Spleen (tissue), 11 donors: ENCODE measurements at regions not wholly inside any gene's neighbourhood (a gene's known extent, or its start where the extent isn't known, plus 50 kb on each side); places are given as distances from the start of the nearest gene placed in this dataset.
"Not testable (repeated sequence)": the region's sequence is repeated elsewhere in the genome, so short reads cannot be mapped to it uniquely, and the experiment has no call there.

ENCODE experiments used
- DNase-seq: peaks from one replicate; pipeline ENCODE4 v3.0.0-alpha.2; 2020
- H3K27ac ChIP-seq, 8 donors: fragments of 200-600 bp; sonication (generic) in 7 of 8; 1 replicate in 4 of 8; 2 replicates in 4 of 8; pipeline versions ENCODE4 v1.5.0 to v1.8.0; 2016 to 2021; ENCODE audit warnings: inconsistent platforms in 4 of 8, mild to moderate bottlenecking in 4 of 8, moderate library complexity in 1 of 8
- H3K27me3 ChIP-seq, 7 donors: fragments of 200-600 bp; sonication (generic) in 6 of 7; replicated peaks in 1 of 7; 1 replicate in 4 of 7; 2 replicates in 3 of 7; pipeline versions ENCODE4 v1.5.0 to v1.8.0; 2016 to 2021; ENCODE audit warnings: inconsistent platforms in 3 of 7, mild to moderate bottlenecking in 1 of 7
- H3K36me3 ChIP-seq, 6 donors: fragments of 200-600 bp; sonication (generic) in 5 of 6; 1 replicate in 4 of 6; 2 replicates in 2 of 6; pipeline versions ENCODE4 v1.5.0 to v1.8.0; 2016 to 2021; ENCODE audit warnings: inconsistent platforms in 2 of 6
- H3K4me1 ChIP-seq, 6 donors: fragments of 200-600 bp; sonication (generic) in 5 of 6; 1 replicate in 3 of 6; 2 replicates in 3 of 6; pipeline versions ENCODE4 v1.5.0 to v1.8.0; 2016 to 2021; ENCODE audit warnings: inconsistent platforms in 3 of 6
- H3K4me3 ChIP-seq, 8 donors: fragments of 200-600 bp; sonication (generic) in 7 of 8; 1 replicate in 4 of 8; 2 replicates in 4 of 8; pipeline versions ENCODE4 v1.5.0 to v1.8.0; 2016 to 2021; ENCODE audit warnings: inconsistent platforms in 4 of 8, mild to moderate bottlenecking in 4 of 8, moderate library complexity in 2 of 8
- H3K9me3 ChIP-seq, 8 donors: fragments of 200-600 bp; sonication (generic) in 7 of 8; 1 replicate in 4 of 8; 2 replicates in 4 of 8; pipeline versions ENCODE4 v1.5.0 to v1.8.0; 2016 to 2021; ENCODE audit warnings: inconsistent platforms in 4 of 8
- POLR2A ChIP-seq, 3 donors: fragments of 450-650 bp; IDR thresholded peaks; one replicate each; pipeline ENCODE4 v1.5.1; 2017; ENCODE audit warnings: antibody characterized with exemption in 3 of 3, mild to moderate bottlenecking in 1 of 3
- POLR2AphosphoS5 ChIP-seq, 3 donors: sonication (generic); formaldehyde crosslinking; IDR thresholded peaks; one replicate each; pipeline ENCODE4 v1.5.1; 2017; ENCODE audit warnings: antibody characterized with exemption in 3 of 3
- WGBS, 5 donors: extraction: QIAGEN DNeasy Blood & Tissue Kit in 3 of 5; methylation state at CpG; one replicate each; pipeline versions ENCODE4 v1.1.5 to v1.1.7; 2013 to 2018; 5-methylcytosine and 5-hydroxymethylcytosine counted together
- intact Hi-C: fragments of 100-400 bp; cut with DNase I; formaldehyde crosslinking; loops from one replicate; pipeline ENCODE4 v1.15.0; 2023; ENCODE audit warnings: low total_unique reads
- TF ChIP-seq, protein P1 (sequence below), 11 experiments: fragments of 200-600 bp in 7 of 11; fragments of 450-650 bp in 4 of 11; sonication (generic) in 4 of 11; IDR thresholded peaks in 8 of 11; conservative IDR thresholded peaks in 3 of 11; 1 replicate in 7 of 11; 2 replicates in 4 of 11; pipeline versions ENCODE4 v1.4.0 to v1.8.0; 2016 to 2021; ENCODE audit warnings: antibody characterized with exemption in 11 of 11, inconsistent platforms in 4 of 11, mild to moderate bottlenecking in 1 of 11
- donor health status: healthy with polysubstance abuse.
- donor health status: DM: no; HTN: no; CAD: no; lungs with moderate emphysema.
- donor health status: DM: no; HTN: no; CAD: no.
- donor health status: Bipolar disorder and iron deficiency.
- donor health status: healthy.
- donor health status: DM: no; HTN: no; CAD: no.
- donor health status: DM: yes; HTN: yes; CAD: no.

DNA sequence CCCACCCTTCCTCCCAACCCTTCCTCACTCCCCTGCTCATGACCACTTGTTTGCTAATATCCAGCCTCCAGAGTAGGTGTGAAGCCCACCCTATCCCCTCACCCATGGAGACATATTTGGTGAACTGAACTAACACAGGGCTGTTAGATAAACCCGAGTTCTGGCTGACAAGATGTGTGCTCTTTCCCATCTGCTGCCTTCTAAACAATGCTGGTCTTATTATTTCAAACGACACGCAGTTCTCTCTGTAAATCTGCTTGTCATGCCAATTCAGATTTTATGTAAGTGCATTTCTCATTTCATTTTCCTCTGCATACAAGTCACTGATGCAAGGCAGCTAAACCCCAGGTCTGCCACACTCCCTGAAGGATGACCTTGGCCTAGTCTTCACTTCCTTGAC, 343.0 kb upstream of the CDH5 start:
- WGBS, 5 donors = 72 to 84% (median 74%) methylated on average over 3 of the region's 3 CpGs
- Histone ChIP-seq H3K27me3 (no peaks in the 10 kb centered on the region), H3K4me3 (no peak overlapping the region), H3K9me3 (peaks cover 0 to 24% (median 7%) of the 10 kb centered on the region in 8 donors), H3K4me1 (peaks cover 0 to 4% (median 0%) of the 10 kb centered on the region in 6 donors), H3K36me3 (no peaks in the 10 kb centered on the region), H3K27ac (no peak overlapping the region)
- DNase-seq = no peak
- TF ChIP-seq POLR2AphosphoS5 (IDR thresholded peaks at IDR 0.05) = no peak
- TF ChIP-seq POLR2A (IDR thresholded peaks at IDR 0.05) = no peak
- TF ChIP-seq, protein P1, sequence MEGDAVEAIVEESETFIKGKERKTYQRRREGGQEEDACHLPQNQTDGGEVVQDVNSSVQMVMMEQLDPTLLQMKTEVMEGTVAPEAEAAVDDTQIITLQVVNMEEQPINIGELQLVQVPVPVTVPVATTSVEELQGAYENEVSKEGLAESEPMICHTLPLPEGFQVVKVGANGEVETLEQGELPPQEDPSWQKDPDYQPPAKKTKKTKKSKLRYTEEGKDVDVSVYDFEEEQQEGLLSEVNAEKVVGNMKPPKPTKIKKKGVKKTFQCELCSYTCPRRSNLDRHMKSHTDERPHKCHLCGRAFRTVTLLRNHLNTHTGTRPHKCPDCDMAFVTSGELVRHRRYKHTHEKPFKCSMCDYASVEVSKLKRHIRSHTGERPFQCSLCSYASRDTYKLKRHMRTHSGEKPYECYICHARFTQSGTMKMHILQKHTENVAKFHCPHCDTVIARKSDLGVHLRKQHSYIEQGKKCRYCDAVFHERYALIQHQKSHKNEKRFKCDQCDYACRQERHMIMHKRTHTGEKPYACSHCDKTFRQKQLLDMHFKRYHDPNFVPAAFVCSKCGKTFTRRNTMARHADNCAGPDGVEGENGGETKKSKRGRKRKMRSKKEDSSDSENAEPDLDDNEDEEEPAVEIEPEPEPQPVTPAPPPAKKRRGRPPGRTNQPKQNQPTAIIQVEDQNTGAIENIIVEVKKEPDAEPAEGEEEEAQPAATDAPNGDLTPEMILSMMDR (IDR thresholded peaks at IDR 0.05 in 8 of 11, conservative IDR thresholded peaks at IDR 0.05 in 3 of 11) = no peak
- intact Hi-C loops = no loop called here

DNA sequence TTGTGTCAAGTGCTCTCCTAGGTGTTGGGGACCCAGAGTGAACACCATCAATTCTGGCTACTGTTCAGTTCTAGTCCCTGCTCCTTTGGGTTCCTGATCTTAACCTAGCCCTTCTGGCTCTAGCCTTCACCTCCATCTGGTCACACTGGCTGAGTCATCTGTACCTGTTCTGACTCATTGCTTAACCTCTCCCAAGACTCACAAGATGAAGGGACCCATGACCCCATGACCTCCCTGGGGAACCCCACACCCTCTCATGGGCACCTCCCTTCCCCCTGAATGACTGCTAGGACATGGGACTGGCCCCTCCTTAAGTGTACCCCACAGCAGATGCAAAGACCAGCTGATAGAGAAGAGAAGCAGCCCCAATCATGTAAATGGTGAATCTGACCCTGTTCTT, 345.8 kb upstream of the CDH5 start:
- TF ChIP-seq POLR2A (IDR thresholded peaks at IDR 0.05) (no peak), POLR2AphosphoS5 (IDR thresholded peaks at IDR 0.05) (no peak)
- TF ChIP-seq, protein P1 (IDR thresholded peaks at IDR 0.05 in 8 of 11, conservative IDR thresholded peaks at IDR 0.05 in 3 of 11) = no peak
- Histone ChIP-seq H3K36me3 (no peaks in the 10 kb centered on the region), H3K27me3 (no peaks in the 10 kb centered on the region), H3K4me1 (no peaks in the 10 kb centered on the region), H3K4me3 (no peak overlapping the region), H3K9me3 (peaks cover 0 to 20% (median 7%) of the 10 kb centered on the region in 8 donors), H3K27ac (no peak overlapping the region)
- intact Hi-C loops = no loop called here
- no peak for DNase-seq

DNA sequence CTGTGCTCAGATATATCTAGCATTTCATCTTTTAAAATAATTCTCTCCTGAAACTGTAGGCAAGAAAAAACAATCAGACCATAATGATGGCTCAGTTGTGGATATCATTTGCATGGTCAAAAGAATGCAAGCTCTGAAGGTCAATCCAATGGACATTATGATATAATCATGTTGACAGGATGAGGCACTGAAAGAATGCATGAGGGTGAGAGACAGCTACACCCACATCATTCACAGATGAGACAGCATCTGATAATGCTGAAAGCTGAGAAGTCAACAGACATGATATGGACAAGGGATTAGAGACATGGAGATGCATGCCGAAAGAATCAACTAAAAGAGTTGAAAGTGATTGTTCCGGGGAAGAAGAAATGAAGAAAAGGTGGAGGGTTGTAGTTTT, 346.4 kb upstream of the CDH5 start:
- intact Hi-C loops = no loop called here
- 70 to 92% (median 86%) methylated on average over 2 of the region's 2 CpGs for WGBS, 5 donors
- Histone ChIP-seq H3K27ac (no peak overlapping the region), H3K4me1 (no peaks in the 10 kb centered on the region), H3K9me3 (peaks cover 0 to 16% (median 5%) of the 10 kb centered on the region in 8 donors), H3K27me3 (no peaks in the 10 kb centered on the region), H3K4me3 (no peak overlapping the region), H3K36me3 (no peaks in the 10 kb centered on the region)
- no peak for DNase-seq
- TF ChIP-seq POLR2AphosphoS5 (IDR thresholded peaks at IDR 0.05) (no peak), POLR2A (IDR thresholded peaks at IDR 0.05) (no peak)
- TF ChIP-seq, protein P1 (IDR thresholded peaks at IDR 0.05 in 8 of 11, conservative IDR thresholded peaks at IDR 0.05 in 3 of 11) = no peak

DNA sequence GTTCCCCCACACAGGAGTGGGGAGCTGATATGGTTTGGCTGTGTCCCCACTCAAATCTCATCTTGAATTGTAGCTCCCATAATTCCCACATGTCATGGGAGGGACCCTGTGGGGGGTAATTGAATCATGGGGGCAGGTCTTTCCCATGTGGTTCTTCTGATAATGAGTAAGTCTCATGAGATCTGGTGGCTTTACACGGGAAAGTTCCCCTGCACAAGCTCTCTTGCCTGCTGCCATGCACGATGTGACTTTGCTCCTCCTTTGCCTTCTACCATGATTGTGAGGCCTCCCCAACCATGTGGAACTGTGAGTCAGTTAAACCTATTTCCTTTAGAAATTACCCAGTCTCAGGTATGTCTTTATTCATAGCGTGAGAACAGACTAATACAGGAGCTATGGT, 347.0 kb upstream of the CDH5 start:
- not testable (repeated sequence) for H3K4me3 ChIP-seq

DNA sequence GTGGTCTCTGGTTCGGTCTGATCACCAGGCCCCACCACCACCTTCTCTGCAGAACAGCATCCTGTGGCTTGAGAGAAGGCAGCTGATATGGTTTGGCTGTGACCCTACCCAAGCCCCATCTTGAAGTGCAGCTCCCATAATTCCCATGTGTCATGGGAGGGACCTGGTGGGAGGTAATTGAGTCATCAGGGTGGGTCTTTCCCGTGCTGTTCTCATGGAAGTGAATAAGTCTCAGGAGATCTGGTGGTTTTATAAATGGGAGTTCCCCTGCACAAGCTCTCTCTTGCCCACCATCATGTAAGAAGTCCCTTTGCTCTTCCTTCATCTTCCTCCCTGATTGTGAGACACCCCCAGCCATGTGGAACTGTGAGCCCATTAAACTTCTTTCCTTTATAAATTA, 352.3 kb upstream of the CDH5 start:
- no peaks in the 10 kb centered on the region for H3K27me3 ChIP-seq
- H3K4me3 ChIP-seq = no peak overlapping the region
- TF ChIP-seq POLR2A (IDR thresholded peaks at IDR 0.05) (no peak), POLR2AphosphoS5 (IDR thresholded peaks at IDR 0.05) (no peak)
- TF ChIP-seq, protein P1 (IDR thresholded peaks at IDR 0.05 in 8 of 11, conservative IDR thresholded peaks at IDR 0.05 in 3 of 11) = no peak
- no peaks in the 10 kb centered on the region for H3K9me3 ChIP-seq
- DNase-seq = no peak
- no peaks in the 10 kb centered on the region for H3K4me1 ChIP-seq
- intact Hi-C loops = no loop called here
- no peak overlapping the region for H3K27ac ChIP-seq
- WGBS, 5 donors = 64 to 82% (median 73%) methylated on average over 2 of the region's 2 CpGs
- no peaks in the 10 kb centered on the region for H3K36me3 ChIP-seq

More for the DNA sequence above, 347.0 kb upstream of the CDH5 start:
- H3K36me3 ChIP-seq, H3K4me1 ChIP-seq, DNase-seq, H3K27me3 ChIP-seq, intact Hi-C loops, H3K27ac ChIP-seq: not testable (repeated sequence)
- H3K9me3 ChIP-seq = peaks cover 0 to 11% (median 0%) of the 10 kb centered on the region in 8 donors
- WGBS, 5 donors = 81 to 84% (median 83%) methylated on average over 3 of the region's 3 CpGs
